ENCODE measurements at regions not wholly inside any gene's neighbourhood (a gene's known extent, or its start where the extent isn't known, plus 50 kb on each side); places are given as distances from the start of the nearest gene placed in this dataset.

- no peak for DNase-seq (ENCODE audit: extremely low read depth in 1 of 2, low read depth in 1 of 2)
These were observed 64.8 kb upstream of the CLSTN2 start for GRCh38 chr3:139870000-139870675.

- no peak for DNase-seq (ENCODE audit: extremely low read depth in 1 of 2, low read depth in 1 of 2)
These were observed 66.2 kb upstream of the CLSTN2 start for GRCh38 chr3:139868773-139869172.

- DNase-seq (ENCODE audit: extremely low read depth in 1 of 2, low read depth in 1 of 2), result no peak
These were observed 86.3 kb upstream of the CLSTN2 start for GRCh38 chr3:139848660-139849059.

GRCh38 chr3:139846729-139847128 is 88.3 kb upstream of the CLSTN2 start:
- no peak for DNase-seq (ENCODE audit: extremely low read depth in 1 of 2, low read depth in 1 of 2)

GRCh38 chr3:139839659-139840058 is 95.3 kb upstream of the CLSTN2 start:
- no peak for DNase-seq (ENCODE audit: extremely low read depth in 1 of 2, low read depth in 1 of 2)

- no peak for DNase-seq (ENCODE audit: extremely low read depth in 1 of 2, low read depth in 1 of 2)
These were observed 96.0 kb upstream of the CLSTN2 start for GRCh38 chr3:139839014-139839413.

GRCh38 chr3:139838269-139838957 is 96.6 kb upstream of the CLSTN2 start:
- no peak for DNase-seq (ENCODE audit: extremely low read depth in 1 of 2, low read depth in 1 of 2)

- no peak for DNase-seq (ENCODE audit: extremely low read depth in 1 of 2, low read depth in 1 of 2)
These were observed 98.1 kb upstream of the CLSTN2 start for GRCh38 chr3:139836698-139837464.

GRCh38 chr3:139835830-139836683 is 98.9 kb upstream of the CLSTN2 start:
- DNase-seq (ENCODE audit: extremely low read depth in 1 of 2, low read depth in 1 of 2), result no peak

GRCh38 chr3:139832998-139833397 is 102.0 kb upstream of the CLSTN2 start:
- DNase-seq (ENCODE audit: extremely low read depth in 1 of 2, low read depth in 1 of 2), result no peak

GRCh38 chr3:139830817-139831216 is 104.2 kb upstream of the CLSTN2 start:
- no peak for DNase-seq (ENCODE audit: extremely low read depth in 1 of 2, low read depth in 1 of 2)

GRCh38 chr3:139827833-139828232 is 107.2 kb upstream of the CLSTN2 start:
- no peak for DNase-seq (ENCODE audit: extremely low read depth in 1 of 2, low read depth in 1 of 2)

- DNase-seq (ENCODE audit: extremely low read depth in 1 of 2, low read depth in 1 of 2), result no peak
These were observed 110.1 kb upstream of the CLSTN2 start for GRCh38 chr3:139824864-139825263.

GRCh38 chr3:139814646-139815045 is 120.3 kb upstream of the CLSTN2 start:
- DNase-seq (ENCODE audit: extremely low read depth in 1 of 2, low read depth in 1 of 2), result no peak

- DNase-seq (ENCODE audit: extremely low read depth in 1 of 2, low read depth in 1 of 2), result no peak
These were observed 123.7 kb upstream of the CLSTN2 start for GRCh38 chr3:139811331-139811730.

GRCh38 chr3:139808201-139808600 is 126.8 kb upstream of the CLSTN2 start:
- DNase-seq (ENCODE audit: extremely low read depth in 1 of 2, low read depth in 1 of 2), result no peak

GRCh38 chr3:139803294-139803693 is 125.5 kb upstream of the NMNAT3 start:
- DNase-seq (ENCODE audit: extremely low read depth in 1 of 2, low read depth in 1 of 2), result no peak

GRCh38 chr3:139797724-139798343 is 120.1 kb upstream of the NMNAT3 start:
- DNase-seq (ENCODE audit: extremely low read depth in 1 of 2, low read depth in 1 of 2), result peak in 1 of 2 donors; percentile 1

- DNase-seq (ENCODE audit: extremely low read depth in 1 of 2, low read depth in 1 of 2), result no peak
These were observed 116.9 kb upstream of the NMNAT3 start for GRCh38 chr3:139794469-139795265.

- no peak for DNase-seq (ENCODE audit: extremely low read depth in 1 of 2, low read depth in 1 of 2)
These were observed 115.6 kb upstream of the NMNAT3 start for GRCh38 chr3:139793408-139793807.

Measured in stimulated activated CD8-positive, alpha-beta memory T cell treated with anti-CD3 and anti-CD28 coated beads, Interleukin-7, amount 100 ng/mL, for 48 hours (primary cell).